CD4-positive, alpha-beta T cell treated with Interleukin-21 for 1 hour (primary cell): ENCODE measurements at regions not wholly inside any gene's neighbourhood (a gene's known extent, or its start where the extent isn't known, plus 50 kb on each side); places are given as distances from the start of the nearest gene placed in this dataset.
"Not testable (repeated sequence)": the region's sequence is repeated elsewhere in the genome, so short reads cannot be mapped to it uniquely, and the experiment has no call there.

Experiments used
- DNase-seq: peaks from one replicate; pipeline ENCODE4 v3.0.0-alpha.2; 2020

DNA sequence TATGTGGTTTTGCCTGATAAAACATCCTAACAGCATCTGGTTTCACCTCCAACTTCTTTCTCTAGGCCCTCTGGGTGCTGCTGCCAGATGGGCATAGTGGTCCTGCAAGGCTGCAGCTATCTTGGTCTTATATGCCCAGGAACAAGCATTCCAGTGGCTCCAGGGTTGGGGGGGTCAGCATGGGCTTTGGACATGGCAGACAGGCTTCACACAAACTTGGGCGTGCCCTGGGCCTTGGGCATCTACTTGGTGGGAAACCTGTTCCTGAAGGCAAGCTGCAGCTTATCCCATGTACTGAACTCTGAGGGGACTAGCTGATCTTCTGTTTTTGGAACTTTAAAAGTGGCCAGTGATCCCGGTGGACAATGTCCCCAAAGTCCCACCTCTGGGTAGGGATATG lies 54.9 kb upstream of the ZNF678 start:
- no peak for DNase-seq

GRCh38 chr1:227506490-227507393 lies 56.6 kb upstream of the ZNF678 start:
- DNase-seq: not testable (repeated sequence)

DNA sequence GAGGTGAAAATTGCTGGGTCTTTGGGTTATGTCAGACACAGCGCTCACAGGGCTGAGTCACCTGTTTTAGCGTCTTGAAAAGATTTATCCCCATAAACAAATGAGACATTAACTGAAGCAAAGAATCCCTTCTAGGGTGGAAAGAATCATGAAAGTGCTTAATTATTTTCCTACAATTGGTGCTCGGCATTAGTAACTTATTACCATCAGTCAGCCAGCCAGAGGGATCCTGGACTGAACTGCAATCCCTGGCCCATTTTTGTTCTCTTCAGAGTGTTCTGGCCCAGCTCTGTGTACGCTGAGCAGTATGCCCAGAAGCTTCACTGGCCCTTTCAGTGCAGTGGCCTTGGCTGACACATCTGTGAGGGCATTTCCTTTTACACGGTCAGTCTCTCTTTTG lies 67.3 kb upstream of the ZNF678 start:
- not testable (repeated sequence) for DNase-seq

DNA sequence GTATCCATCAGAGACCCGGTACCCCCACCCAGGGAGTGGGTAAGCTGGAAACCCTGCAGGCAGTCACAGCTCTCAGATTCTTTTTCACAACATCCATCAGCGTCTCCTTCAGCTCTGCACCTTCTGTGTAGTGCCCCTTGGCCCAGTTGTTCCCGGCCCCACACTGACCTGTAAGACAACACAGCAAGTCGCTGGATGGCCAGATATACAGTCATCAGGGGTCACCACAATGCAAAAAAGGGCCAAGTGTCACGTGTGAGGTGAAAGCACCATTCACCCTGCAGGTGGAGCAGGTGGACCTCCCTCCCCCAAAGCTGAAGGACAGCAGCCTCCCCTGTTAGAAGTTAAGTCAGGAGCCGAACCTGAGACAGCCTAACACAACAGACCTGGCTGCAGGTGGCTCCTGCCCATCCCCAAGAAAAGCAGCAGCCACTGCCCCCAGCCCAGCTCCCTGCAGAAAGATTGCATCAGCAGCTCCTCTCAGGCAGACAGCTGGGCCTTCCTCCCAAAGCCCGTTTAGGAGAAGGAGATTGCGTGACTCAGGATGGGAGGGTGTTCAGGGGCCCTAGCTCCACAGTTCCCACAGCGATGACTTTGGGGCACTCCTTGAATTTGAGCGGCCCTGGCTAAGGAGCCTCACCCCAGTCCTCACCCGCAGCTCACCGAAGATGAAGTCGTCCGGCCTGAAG lies 69.3 kb upstream of the ZNF678 start:
- not testable (repeated sequence) for DNase-seq

DNA sequence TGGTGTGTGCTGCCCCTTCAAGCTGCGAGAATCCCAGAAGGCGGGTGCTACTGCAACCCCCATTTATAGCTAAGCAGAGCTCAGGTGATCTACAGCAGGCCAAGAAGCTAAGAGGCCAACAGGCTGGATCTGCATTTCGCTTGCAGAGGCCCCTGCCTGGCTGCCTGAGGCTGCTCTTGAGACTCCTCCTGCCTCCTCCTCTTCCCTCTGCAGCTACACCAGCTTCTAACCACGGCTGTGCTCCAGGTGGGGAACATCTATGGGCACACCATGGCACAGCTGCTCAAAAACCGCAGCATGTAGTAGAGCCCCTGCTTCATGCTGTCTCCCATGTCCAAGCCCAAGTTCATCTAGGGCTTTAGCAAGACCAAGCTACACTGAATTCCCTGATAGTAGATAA lies 72.9 kb upstream of the ZNF678 start:
- no peak for DNase-seq

DNA sequence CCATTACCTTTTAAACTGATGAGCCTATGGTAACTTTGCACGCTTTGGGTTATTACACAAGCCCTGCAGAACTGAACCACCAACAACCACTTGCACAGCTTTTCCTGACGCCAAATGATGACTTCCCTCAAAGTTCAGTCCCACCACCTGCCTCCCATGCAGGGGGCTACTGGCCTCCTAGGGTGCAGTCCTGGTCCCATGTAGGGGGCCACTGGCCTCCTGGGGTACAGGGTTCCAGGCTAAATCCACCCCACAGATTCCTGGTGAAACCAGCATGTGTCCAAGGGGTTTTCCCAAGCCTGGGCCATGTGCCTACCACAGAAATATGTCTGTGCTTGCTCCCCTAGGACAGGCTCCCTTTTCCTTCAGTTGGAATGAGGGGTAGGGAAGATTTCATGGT lies 73.4 kb upstream of the ZNF678 start:
- no peak for DNase-seq

- no peak for DNase-seq
These were observed 73.8 kb upstream of the ZNF678 start for GRCh38 chr1:227489572-227489971.

GRCh38 chr1:227487606-227488005 lies 75.8 kb upstream of the ZNF678 start:
- DNase-seq: no peak

GRCh38 chr1:227486559-227486958 lies 76.8 kb upstream of the ZNF678 start:
- DNase-seq: no peak

DNA sequence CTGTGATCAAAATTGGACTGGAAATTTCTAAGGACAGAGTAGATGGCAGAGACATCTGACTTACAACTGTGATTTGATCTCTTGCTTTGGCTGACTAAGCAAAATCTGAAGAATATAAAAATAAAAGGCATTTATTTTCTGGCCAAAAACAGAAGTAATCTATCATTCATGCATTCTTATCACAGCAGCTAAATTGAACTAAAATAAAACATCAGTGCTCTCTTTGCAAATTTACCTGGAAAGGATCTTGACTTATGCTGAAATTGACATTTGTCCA lies 81.4 kb upstream of the ZNF678 start:
- no peak for DNase-seq

GRCh38 chr1:227474072-227474471 lies 89.3 kb upstream of the ZNF678 start:
- DNase-seq: not testable (repeated sequence)

DNA sequence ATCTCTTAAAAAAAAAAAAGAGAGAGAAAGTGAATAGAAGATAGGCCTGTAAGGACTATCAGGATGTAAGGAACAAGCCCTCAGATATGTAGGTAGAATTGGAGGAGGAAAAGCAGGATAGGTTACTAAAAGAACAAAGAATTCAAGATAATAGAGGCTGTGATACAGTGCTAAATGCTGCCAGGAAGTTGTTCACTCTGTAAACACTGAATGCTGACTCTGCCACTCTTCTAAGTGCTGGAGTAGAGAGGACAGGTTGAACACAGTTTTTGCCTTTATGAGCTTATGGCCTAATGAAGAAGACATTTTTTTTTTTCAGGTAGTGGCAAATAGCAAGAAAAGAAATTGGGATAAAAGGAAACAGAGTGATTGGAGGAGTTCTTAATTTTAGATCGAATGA lies 90.6 kb upstream of the ZNF678 start:
- DNase-seq: no peak

DNA sequence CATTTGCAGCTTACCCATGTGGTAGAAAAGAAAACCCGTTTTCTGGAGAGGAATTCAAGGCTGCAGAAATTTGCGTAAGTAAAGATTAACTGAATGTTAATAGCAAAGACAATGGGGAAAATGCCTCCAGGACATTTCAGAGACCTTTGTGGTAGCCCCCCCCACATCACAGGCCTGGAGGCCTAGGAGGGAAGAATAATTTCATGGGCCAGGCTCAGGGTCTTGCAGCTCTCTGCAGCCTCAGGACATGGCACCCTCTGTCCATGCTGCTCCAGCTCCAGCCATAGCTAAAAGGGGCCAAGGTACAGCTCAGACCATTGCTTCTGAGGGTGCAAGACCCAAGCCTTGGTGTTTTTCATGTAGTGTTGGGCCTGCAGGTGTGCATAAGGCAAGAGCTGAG lies 92.7 kb upstream of the ZNF678 start:
- DNase-seq: no peak

DNA sequence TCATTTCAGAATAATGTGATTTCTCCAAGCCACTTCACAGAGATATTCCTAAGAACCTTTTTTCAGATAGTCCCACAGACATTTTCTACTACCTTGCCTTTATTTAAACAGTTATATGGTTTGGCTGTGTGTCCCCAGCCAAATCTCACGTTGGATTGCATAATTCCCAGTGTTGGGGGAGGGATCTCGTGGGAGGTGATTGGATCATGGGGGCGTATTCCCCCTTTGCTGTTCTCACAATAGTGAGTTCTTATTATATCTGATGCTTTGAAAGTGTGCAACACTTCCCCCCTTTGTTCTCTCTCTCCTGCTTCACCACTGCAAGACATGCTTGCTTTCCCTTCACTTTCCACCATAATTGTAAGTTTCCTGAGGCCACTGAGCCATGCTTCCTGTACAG lies 93.6 kb upstream of the ZNF678 start:
- no peak for DNase-seq

DNA sequence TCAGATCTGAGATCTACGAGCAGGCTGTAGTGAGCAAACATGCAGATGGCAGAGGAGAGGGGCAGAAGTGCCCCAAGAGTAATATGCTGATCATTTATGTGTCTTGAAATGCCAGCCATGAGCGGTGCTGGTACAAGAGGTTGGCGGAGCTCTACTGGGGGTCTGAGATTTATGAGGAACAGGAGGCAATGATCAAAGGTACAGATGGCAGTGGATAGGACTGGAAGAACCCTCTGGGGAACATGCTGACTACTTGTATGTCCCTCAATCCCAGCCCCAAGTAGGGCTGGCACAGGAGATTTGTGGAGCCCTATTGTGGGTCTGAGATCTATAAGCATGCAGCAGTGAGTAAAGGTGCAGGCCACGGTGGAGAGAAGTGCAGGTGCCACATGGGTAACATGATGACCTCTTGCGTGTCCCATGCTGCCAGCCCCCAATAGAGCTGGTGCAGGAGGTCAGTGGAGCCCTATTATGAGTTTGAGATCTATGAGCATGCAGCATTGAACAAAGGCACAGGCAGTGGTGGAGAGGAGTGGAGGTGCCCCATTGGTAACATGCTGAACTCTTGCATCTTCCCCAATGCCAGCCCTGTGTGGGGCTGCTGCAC lies 97.2 kb upstream of the ZNF678 start:
- DNase-seq: no peak

- DNase-seq: no peak
These were observed 98.1 kb upstream of the ZNF678 start for GRCh38 chr1:227465256-227465655.

GRCh38 chr1:227459977-227460376 lies 103.4 kb upstream of the ZNF678 start:
- no peak for DNase-seq

- no peak for DNase-seq
These were observed 104.0 kb upstream of the ZNF678 start for GRCh38 chr1:227459326-227459841.

- no peak for DNase-seq
These were observed 108.7 kb upstream of the ZNF678 start for GRCh38 chr1:227454686-227455085.

GRCh38 chr1:227453631-227454355 lies 109.6 kb upstream of the ZNF678 start:
- DNase-seq: no peak

- DNase-seq: no peak
These were observed 111.4 kb upstream of the ZNF678 start for GRCh38 chr1:227451954-227452353.

DNA sequence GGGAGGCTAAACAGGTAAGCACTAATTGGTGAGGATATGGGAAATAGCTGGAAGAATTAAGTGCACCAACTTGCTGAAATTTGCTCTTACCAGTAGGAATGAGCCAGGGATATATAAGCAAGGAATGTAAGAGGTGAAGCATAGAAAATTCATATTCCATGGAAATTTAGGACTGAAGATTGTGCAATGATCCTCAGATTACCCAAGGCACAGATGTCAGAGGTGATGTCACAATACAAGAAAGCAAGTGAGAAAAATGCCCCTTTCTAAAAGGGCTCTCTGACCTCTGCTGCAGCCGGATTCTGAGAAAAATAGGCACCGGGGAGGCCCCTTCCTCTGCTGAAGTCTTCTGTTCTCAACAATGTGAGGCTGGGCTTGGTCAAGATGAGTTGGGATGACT lies 112.3 kb upstream of the ZNF678 start:
- no peak for DNase-seq

- no peak for DNase-seq
These were observed 112.9 kb upstream of the ZNF678 start for GRCh38 chr1:227450489-227450888.
